Epidermal melanocyte (primary cell): ENCODE measurements at regions not wholly inside any gene's neighbourhood (a gene's known extent, or its start where the extent isn't known, plus 50 kb on each side); places are given as distances from the start of the nearest gene placed in this dataset.
"Not testable (repeated sequence)": the region's sequence is repeated elsewhere in the genome, so short reads cannot be mapped to it uniquely, and the experiment has no call there.

Experiments used
- DNase-seq: peaks from one replicate; pipeline ENCODE4 v3.0.0; 2011; ENCODE audit warnings: low spot score; ENCODE audit not compliant: insufficient read length

- no peak for DNase-seq
Observed at GRCh38 chr2:22055784-22056620, 932.2 kb downstream of the TDRD15 start.

DNA sequence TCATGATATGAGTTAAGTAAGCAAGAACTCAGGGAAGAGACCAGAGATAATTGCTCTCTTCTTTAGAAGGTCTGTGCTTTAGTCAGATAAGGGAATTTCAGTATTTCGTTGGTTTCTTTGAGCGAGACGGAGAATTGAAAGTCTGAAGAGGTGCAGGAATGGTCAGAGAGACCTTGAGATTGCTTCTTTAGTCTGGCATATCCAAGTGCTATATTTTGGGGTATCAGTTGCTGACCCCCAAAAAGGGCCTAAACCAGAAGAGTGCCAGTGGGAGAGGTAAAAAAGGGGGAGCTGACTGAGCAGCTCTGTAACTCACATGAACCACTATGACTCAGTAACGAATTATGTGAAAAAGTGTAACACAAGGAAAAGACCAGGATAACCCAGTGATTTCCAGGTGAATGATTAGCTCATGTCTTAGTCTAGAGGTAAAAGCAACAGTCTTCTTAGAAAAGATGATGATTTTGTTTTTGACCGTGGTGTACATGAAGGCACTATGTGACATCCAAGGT is 932.9 kb downstream of the TDRD15 start:
- no peak for DNase-seq

- no peak for DNase-seq
Observed at GRCh38 chr2:22062679-22063078, 938.9 kb downstream of the TDRD15 start.

DNA sequence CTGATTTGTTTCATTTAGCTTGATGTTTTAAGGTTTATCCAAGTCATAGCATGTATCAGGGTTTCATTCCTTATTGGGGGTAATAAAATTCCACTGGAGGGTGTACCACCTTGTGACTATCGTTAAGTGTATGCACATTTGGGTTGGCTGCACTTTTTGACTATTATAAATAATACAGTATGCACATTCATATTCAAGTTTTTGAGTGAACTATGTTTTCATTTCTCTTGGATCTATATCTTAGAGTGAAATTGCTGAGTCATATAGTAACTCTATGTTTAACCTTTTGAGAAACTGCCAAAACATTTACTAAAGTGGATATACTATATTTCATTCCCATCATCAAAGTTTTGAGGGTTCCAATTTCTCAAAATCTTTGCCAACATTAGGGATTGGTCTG is 952.7 kb downstream of the TDRD15 start:
- no peak for DNase-seq

- DNase-seq = no peak
Observed at GRCh38 chr2:22078701-22079100, 954.9 kb downstream of the TDRD15 start.

GRCh38 chr2:22079583-22079982 is 955.8 kb downstream of the TDRD15 start:
- no peak for DNase-seq

DNA sequence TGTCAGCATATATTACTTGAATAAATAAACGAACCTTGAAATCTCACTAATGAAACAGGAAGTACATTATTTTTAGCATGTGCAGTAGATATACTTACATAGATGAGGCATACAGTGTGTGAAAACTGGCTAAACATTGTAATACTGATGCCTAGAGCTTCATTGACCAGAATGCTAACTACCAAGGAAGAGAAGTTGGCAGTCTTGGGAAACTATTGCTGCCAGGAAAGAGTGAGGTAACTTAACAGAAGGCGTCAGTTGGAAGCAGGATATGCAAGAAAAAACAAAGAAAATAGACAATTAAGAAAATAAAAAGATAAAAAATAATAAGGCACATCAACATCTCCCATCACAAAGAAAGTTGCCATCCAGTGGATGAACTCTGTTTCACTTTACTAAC is 963.0 kb downstream of the TDRD15 start:
- no peak for DNase-seq

- DNase-seq = not testable (repeated sequence)
Observed at GRCh38 chr2:22103617-22104016, 979.8 kb downstream of the TDRD15 start.

- DNase-seq = no peak
Observed at GRCh38 chr2:22110244-22110651, 986.5 kb downstream of the TDRD15 start.

DNA sequence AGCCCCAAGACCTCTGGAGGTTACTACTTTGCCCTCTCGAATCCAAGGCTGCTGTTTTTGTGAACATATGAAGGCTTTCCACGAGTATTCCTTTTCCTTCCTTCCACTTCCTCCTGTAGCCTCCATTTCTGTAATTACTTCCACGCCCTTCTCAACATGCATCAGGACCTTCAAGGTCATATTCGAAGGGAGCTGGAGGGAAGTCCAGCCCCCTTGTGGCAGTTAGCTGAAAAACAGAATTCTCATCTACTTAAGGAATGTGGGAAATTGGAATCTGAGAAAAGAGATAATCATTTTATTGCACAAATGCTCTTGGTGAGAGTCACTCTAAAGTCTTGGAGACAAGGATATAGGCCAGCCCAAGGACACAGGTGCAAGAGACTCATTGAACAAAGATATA is 1000.2 kb downstream of the TDRD15 start:
- no peak for DNase-seq

DNA sequence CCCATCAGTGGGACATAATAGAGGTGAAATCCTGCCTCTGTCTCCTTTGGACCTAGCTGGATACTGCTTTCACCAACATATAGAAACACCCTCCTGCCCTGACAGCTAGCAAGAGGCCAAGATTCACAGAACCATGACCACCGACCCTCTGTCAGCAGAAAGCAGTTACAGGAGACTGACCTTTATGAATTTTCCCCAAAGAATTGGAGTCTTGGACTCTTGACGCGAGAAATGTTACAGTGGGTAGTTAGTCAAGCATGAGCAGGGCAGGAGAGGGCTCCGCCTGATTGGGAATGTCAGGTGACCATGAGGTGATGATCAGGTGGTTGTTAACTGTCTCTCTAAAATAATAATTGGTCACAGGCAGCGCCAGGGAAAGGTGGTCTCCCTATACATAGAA is 1002.3 kb downstream of the TDRD15 start:
- DNase-seq = no peak

DNA sequence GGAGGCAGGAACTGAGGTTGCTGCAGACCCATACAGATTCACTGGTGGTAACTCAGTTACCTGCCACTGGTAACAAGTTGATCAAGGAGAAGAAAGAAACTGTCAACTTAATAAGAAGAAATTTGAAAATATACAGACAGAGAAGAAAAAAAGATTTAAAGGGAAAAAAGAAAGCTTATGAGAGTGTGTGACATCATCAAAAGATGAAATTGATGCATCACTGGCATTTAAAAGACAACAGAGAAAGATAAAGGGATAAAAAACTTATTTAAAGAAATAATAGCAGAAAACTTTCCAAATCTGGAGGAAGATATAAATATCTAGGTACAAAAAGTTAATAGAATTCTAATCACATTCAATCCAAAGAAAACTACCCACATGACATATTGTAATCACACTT is 1003.2 kb downstream of the TDRD15 start:
- DNase-seq = no peak

- DNase-seq = no peak
Observed at GRCh38 chr2:22134421-22134820, 1010.7 kb downstream of the TDRD15 start.

GRCh38 chr2:22136446-22136845 is 1012.7 kb downstream of the TDRD15 start:
- no peak for DNase-seq

DNA sequence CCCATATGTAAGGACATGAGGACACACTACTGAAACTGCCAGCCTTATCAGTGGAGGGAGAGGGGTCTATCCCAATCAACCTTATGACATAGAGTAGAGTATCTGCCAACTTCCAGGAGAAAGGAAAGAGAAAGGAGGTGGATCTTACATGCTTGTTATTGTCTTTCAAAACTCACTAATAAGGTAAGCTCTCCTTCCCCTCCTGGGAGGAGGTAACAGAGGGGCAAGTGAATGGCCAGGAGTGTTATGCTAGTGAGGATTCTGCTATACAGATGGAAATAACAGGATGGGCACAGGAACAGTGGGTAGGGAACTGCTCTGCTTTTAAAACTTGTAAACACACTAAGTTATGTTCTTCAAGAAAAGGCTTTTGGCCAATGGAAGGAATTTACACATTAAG is 1020.1 kb downstream of the TDRD15 start:
- no peak for DNase-seq

GRCh38 chr2:22153931-22154613 is 1030.3 kb downstream of the TDRD15 start:
- DNase-seq = no peak

GRCh38 chr2:22156661-22157060 is 1032.9 kb downstream of the TDRD15 start:
- DNase-seq = not testable (repeated sequence)

GRCh38 chr2:22167256-22167655 is 1043.5 kb downstream of the TDRD15 start:
- no peak for DNase-seq

DNA sequence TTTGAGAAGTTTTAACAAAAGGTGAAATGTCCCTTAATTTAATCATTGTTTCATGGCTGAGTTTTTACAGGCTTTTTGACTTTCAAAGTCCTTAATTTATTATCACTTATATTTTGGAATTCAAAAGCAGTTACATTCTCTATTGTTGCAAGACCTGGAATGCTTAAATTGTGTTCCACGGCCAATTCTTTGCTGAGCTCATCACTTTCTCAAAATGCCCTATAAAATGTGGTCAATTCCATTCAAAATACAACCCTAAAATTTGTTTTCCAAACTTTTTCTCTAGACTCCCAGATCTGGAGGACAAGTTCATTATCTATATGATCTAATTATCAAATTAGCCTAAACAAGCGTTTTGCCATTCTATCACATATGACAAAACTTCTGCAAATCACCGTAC is 1051.2 kb downstream of the TDRD15 start:
- DNase-seq = no peak

GRCh38 chr2:22185251-22185650 is 1061.5 kb downstream of the TDRD15 start:
- DNase-seq = no peak

DNA sequence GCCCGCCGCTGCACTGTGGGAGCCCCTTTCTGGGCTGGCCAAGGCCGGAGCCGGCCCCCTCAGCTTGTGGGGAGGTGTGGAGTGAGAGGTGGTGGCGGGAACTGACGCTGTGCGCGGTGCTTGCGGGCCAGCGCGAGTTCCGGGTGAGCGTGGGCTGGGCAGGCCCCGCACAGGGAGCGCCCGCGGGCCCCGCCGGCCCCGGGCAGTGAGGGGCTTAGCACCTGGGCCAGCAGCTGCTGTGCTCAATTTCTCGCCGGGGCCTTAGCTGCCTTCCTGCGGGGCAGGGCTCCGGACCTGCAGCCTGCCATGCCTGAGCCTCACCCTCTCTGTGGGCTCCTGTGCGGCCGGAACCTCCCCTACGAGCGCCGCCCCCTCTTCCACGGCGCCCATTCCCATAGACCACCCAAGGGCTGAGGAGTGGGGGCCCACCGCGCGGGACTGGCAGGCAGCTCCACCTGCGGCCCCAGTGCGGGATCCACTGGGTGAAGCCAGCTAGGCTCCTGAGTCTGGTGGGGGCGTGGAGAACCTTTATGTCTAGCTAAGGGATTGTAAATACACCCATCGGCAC is 1062.6 kb downstream of the TDRD15 start:
- not testable (repeated sequence) for DNase-seq

GRCh38 chr2:22189893-22190480 is 1066.2 kb downstream of the TDRD15 start:
- no peak for DNase-seq
